Thoracic aorta (tissue), 2 donors: ENCODE measurements at regions not wholly inside any gene's neighbourhood (a gene's known extent, or its start where the extent isn't known, plus 50 kb on each side); places are given as distances from the start of the nearest gene placed in this dataset.

Source experiments
- ATAC-seq: fragments of 150-250 bp; one replicate; pipeline ENCODE4 v1.8.0; 2017; ENCODE audit warnings: low read depth; ENCODE audit not compliant: insufficient number of reproducible peaks, low FRiP score
- DNase-seq: peaks from one replicate; pipeline ENCODE4 v3.0.0-alpha.2; 2020; ENCODE audit warnings: low spot score
- H3K27ac ChIP-seq, 2 donors: fragments of 200-600 bp; sonication (generic); 1 replicate in 1 of 2; 2 replicates in 1 of 2; pipeline ENCODE4 v1.5.1; 2016; ENCODE audit warnings: mild to moderate bottlenecking in 2 of 2, moderate library complexity in 2 of 2
- H3K27me3 ChIP-seq: fragments of 200-600 bp; sonication (generic); replicated peaks from 2 replicates; pipeline ENCODE4 v1.6.0; 2016; ENCODE audit warnings: mild to moderate bottlenecking; ENCODE audit not compliant: insufficient read depth
- H3K36me3 ChIP-seq: fragments of 200-600 bp; sonication (generic); one replicate; pipeline ENCODE4 v1.5.1; 2016
- H3K4me1 ChIP-seq, 2 donors: fragments of 200-600 bp; sonication (generic); 1 replicate in 1 of 2; 2 replicates in 1 of 2; pipeline versions ENCODE4 v1.5.1 to v1.6.0; 2016; ENCODE audit warnings: low read depth in 2 of 2, mild to moderate bottlenecking in 1 of 2; ENCODE audit not compliant: control insufficient read depth in 1 of 2
- H3K4me3 ChIP-seq: fragments of 200-600 bp; sonication (generic); 2 replicates; pipeline ENCODE4 v1.5.1; 2016; ENCODE audit warnings: mild to moderate bottlenecking
- H3K9me3 ChIP-seq: fragments of 200-600 bp; sonication (generic); 2 replicates; pipeline ENCODE4 v1.5.1; 2016
- CTCF ChIP-seq: fragments of 200-600 bp; sonication (generic); IDR thresholded peaks from one replicate; pipeline ENCODE4 v1.5.1; 2019; ENCODE audit warnings: antibody characterized with exemption

- H3K9me3 ChIP-seq: no peaks in the 10 kb centered on the region
- H3K4me1 ChIP-seq: no peaks in the 10 kb centered on the region
- no peaks in the 10 kb centered on the region for H3K27me3 ChIP-seq
- peak; percentile 62 for TF ChIP-seq CTCF
- ATAC-seq (peak; percentile 76), DNase-seq (no peak)
- H3K4me3 ChIP-seq: no peak overlapping the region
- no peak overlapping the region for H3K27ac ChIP-seq
- H3K36me3 ChIP-seq: no peaks in the 10 kb centered on the region
Measured at GRCh38 chr1:88180449-88181108, 503.5 kb upstream of the PKN2 start.

DNA sequence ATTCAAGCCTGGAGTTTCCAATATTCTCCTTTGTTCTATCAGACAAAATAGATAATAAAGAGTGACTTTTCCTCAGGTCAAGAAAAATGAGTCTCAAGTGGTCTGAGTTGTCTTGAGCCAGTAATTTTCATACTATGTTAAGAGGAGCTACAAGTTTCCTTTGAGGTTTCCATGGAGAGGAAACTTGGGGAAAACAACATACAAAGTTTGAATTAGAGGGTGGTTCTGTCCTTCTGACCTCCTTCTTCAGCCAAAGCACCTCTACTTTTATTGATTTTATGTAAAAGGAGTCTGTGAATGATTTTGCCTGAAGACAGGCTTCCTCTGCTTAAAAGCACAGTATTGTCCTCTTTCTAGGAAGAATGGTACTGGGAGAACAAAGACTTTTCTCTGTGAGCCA, 497.2 kb upstream of the PKN2 start:
- H3K27ac ChIP-seq: no peak overlapping the region
- no peaks in the 10 kb centered on the region for H3K9me3 ChIP-seq
- ATAC-seq (no peak), DNase-seq (no peak)
- H3K4me3 ChIP-seq: no peak overlapping the region
- H3K4me1 ChIP-seq: no peaks in the 10 kb centered on the region
- H3K27me3 ChIP-seq: no peaks in the 10 kb centered on the region
- no peak for TF ChIP-seq CTCF
- H3K36me3 ChIP-seq: no peaks in the 10 kb centered on the region

GRCh38 chr1:88188038-88188437, 496.0 kb upstream of the PKN2 start:
- ATAC-seq (no peak), DNase-seq (no peak)
- Histone ChIP-seq H3K27ac (no peak overlapping the region), H3K36me3 (no peaks in the 10 kb centered on the region), H3K4me3 (no peak overlapping the region), H3K9me3 (no peaks in the 10 kb centered on the region), H3K27me3 (no peaks in the 10 kb centered on the region), H3K4me1 (no peaks in the 10 kb centered on the region)
- no peak for TF ChIP-seq CTCF

DNA sequence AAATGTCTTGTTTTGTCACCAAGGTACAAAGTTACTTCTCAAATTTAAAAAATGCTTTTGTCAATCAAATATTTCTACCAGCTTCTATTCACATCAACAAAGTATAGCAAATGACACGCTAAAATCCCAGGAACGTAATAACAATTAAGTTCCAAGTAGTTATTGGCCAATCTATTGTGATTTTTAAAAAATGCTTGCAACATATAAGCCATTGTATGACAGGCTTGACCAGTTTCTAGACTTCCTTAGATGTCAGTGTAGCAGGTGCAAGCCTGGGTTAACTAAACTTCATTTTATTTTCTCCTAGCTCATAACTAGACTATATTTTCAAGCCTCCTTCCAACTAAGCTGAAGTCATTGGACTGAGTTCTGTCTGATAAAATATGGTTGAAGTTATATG, 494.5 kb upstream of the PKN2 start:
- Histone ChIP-seq H3K27ac (no peak overlapping the region), H3K4me3 (no peak overlapping the region), H3K4me1 (no peaks in the 10 kb centered on the region), H3K36me3 (no peaks in the 10 kb centered on the region), H3K27me3 (no peaks in the 10 kb centered on the region), H3K9me3 (no peaks in the 10 kb centered on the region)
- ATAC-seq (no peak), DNase-seq (no peak)
- no peak for TF ChIP-seq CTCF

GRCh38 chr1:88191917-88192316, 492.2 kb upstream of the PKN2 start:
- H3K27ac ChIP-seq: no peak overlapping the region
- H3K36me3 ChIP-seq: no peaks in the 10 kb centered on the region
- H3K4me1 ChIP-seq: no peaks in the 10 kb centered on the region
- H3K9me3 ChIP-seq: no peaks in the 10 kb centered on the region
- H3K4me3 ChIP-seq: no peak overlapping the region
- ATAC-seq (no peak), DNase-seq (no peak)
- H3K27me3 ChIP-seq: no peaks in the 10 kb centered on the region
- no peak for TF ChIP-seq CTCF
